Urothelium cell line (cell line): ENCODE measurements at regions not wholly inside any gene's neighbourhood (a gene's known extent, or its start where the extent isn't known, plus 50 kb on each side); places are given as distances from the start of the nearest gene placed in this dataset.

ENCODE experiments used
- DNase-seq: peaks from one replicate; pipeline ENCODE4 v3.0.0; 2011; ENCODE audit warnings: low spot score, mixed read lengths
- FAIRE-seq: peaks from 2 replicates; lab custom pipeline; 2011; peaks lifted over from hg19 to GRCh38; lab: Jason Lieb, UNC

GRCh38 chr3:2036076-2036475 lies 62.6 kb upstream of the CNTN4 start:
- DNase-seq (no peak), FAIRE-seq (no peak)

- DNase-seq (no peak), FAIRE-seq (no peak)
These were observed 56.7 kb upstream of the CNTN4 start for GRCh38 chr3:2041931-2042330.
